ENCODE measurements at regions not wholly inside any gene's neighbourhood (a gene's known extent, or its start where the extent isn't known, plus 50 kb on each side); places are given as distances from the start of the nearest gene placed in this dataset.

GRCh38 chr7:110356438-110356837 is 734.5 kb upstream of the LRRN3 start:
- Mint-ChIP-seq H3K27me3 (no peaks in the 10 kb centered on the region), H3K4me3 (no peak overlapping the region), H3K36me3 (ENCODE audit: low read depth) (no peaks in the 10 kb centered on the region), H3K27ac (no peak overlapping the region), H3K9me3 (peaks cover 5% of the 10 kb centered on the region), H3K4me1 (no peaks in the 10 kb centered on the region)
- intact Hi-C loops (cut with micrococcal nuclease) = no loop called here
- no peak for DNase-seq

- Mint-ChIP-seq H3K27me3 (no peaks in the 10 kb centered on the region), H3K9me3 (peaks cover 5% of the 10 kb centered on the region), H3K27ac (no peak overlapping the region), H3K4me3 (no peak overlapping the region), H3K36me3 (ENCODE audit: low read depth) (no peaks in the 10 kb centered on the region), H3K4me1 (no peaks in the 10 kb centered on the region)
- DNase-seq = no peak
- intact Hi-C loops (cut with micrococcal nuclease) = no loop called here
These were observed 732.9 kb upstream of the LRRN3 start for GRCh38 chr7:110358028-110358427.

GRCh38 chr7:110371709-110372108 is 719.2 kb upstream of the LRRN3 start:
- no peaks in the 10 kb centered on the region for H3K27me3 Mint-ChIP-seq
- no peak for DNase-seq
- H3K36me3 Mint-ChIP-seq (ENCODE audit: low read depth) = no peaks in the 10 kb centered on the region
- H3K27ac Mint-ChIP-seq = no peak overlapping the region
- H3K4me3 Mint-ChIP-seq = no peak overlapping the region
- intact Hi-C loops (cut with micrococcal nuclease) = no loop called here
- H3K4me1 Mint-ChIP-seq = no peaks in the 10 kb centered on the region
- no peaks in the 10 kb centered on the region for H3K9me3 Mint-ChIP-seq

GRCh38 chr7:110372685-110373084 is 718.2 kb upstream of the LRRN3 start:
- DNase-seq = no peak
- Mint-ChIP-seq H3K27me3 (no peaks in the 10 kb centered on the region), H3K36me3 (ENCODE audit: low read depth) (no peaks in the 10 kb centered on the region), H3K27ac (no peak overlapping the region), H3K4me1 (no peaks in the 10 kb centered on the region), H3K9me3 (no peaks in the 10 kb centered on the region), H3K4me3 (no peak overlapping the region)
- intact Hi-C loops (cut with micrococcal nuclease) = no loop called here

GRCh38 chr7:110373416-110373815 is 717.5 kb upstream of the LRRN3 start:
- intact Hi-C loops (cut with micrococcal nuclease) = no loop called here
- Mint-ChIP-seq H3K9me3 (no peaks in the 10 kb centered on the region), H3K27me3 (no peaks in the 10 kb centered on the region), H3K36me3 (ENCODE audit: low read depth) (no peaks in the 10 kb centered on the region), H3K27ac (no peak overlapping the region), H3K4me3 (no peak overlapping the region), H3K4me1 (no peaks in the 10 kb centered on the region)
- DNase-seq = no peak

- Mint-ChIP-seq H3K36me3 (ENCODE audit: low read depth) (no peaks in the 10 kb centered on the region), H3K27me3 (no peaks in the 10 kb centered on the region), H3K27ac (no peak overlapping the region), H3K9me3 (no peaks in the 10 kb centered on the region), H3K4me3 (no peak overlapping the region), H3K4me1 (no peaks in the 10 kb centered on the region)
- intact Hi-C loops (cut with micrococcal nuclease) = no loop called here
- no peak for DNase-seq
These were observed 717.1 kb upstream of the LRRN3 start for GRCh38 chr7:110373859-110374258.

GRCh38 chr7:110375068-110375467 is 715.9 kb upstream of the LRRN3 start:
- no peaks in the 10 kb centered on the region for H3K4me1 Mint-ChIP-seq
- H3K4me3 Mint-ChIP-seq = no peak overlapping the region
- H3K9me3 Mint-ChIP-seq = no peaks in the 10 kb centered on the region
- H3K36me3 Mint-ChIP-seq (ENCODE audit: low read depth) = no peaks in the 10 kb centered on the region
- no peak for DNase-seq
- intact Hi-C loops (cut with micrococcal nuclease) = no loop called here
- no peaks in the 10 kb centered on the region for H3K27me3 Mint-ChIP-seq
- H3K27ac Mint-ChIP-seq = no peak overlapping the region

GRCh38 chr7:110382736-110383135 is 708.2 kb upstream of the LRRN3 start:
- no peaks in the 10 kb centered on the region for H3K36me3 Mint-ChIP-seq (ENCODE audit: low read depth)
- H3K4me1 Mint-ChIP-seq = no peaks in the 10 kb centered on the region
- no peak overlapping the region for H3K4me3 Mint-ChIP-seq
- DNase-seq = no peak
- intact Hi-C loops (cut with micrococcal nuclease) = no loop called here
- no peak overlapping the region for H3K27ac Mint-ChIP-seq
- H3K27me3 Mint-ChIP-seq = no peaks in the 10 kb centered on the region
- H3K9me3 Mint-ChIP-seq = no peaks in the 10 kb centered on the region

- Mint-ChIP-seq H3K4me1 (no peaks in the 10 kb centered on the region), H3K9me3 (no peaks in the 10 kb centered on the region), H3K36me3 (ENCODE audit: low read depth) (no peaks in the 10 kb centered on the region), H3K27ac (no peak overlapping the region), H3K27me3 (peaks cover 4% of the 10 kb centered on the region), H3K4me3 (no peak overlapping the region)
- no peak for DNase-seq
- intact Hi-C loops (cut with micrococcal nuclease) = no loop called here
These were observed 704.9 kb upstream of the LRRN3 start for GRCh38 chr7:110386006-110386405.

GRCh38 chr7:110386913-110387312 is 704.0 kb upstream of the LRRN3 start:
- H3K36me3 Mint-ChIP-seq (ENCODE audit: low read depth) = no peaks in the 10 kb centered on the region
- intact Hi-C loops (cut with micrococcal nuclease) = no loop called here
- H3K4me1 Mint-ChIP-seq = no peaks in the 10 kb centered on the region
- no peak overlapping the region for H3K27ac Mint-ChIP-seq
- H3K9me3 Mint-ChIP-seq = no peaks in the 10 kb centered on the region
- H3K27me3 Mint-ChIP-seq = peaks cover 4% of the 10 kb centered on the region
- H3K4me3 Mint-ChIP-seq = no peak overlapping the region
- DNase-seq = no peak

- H3K27me3 Mint-ChIP-seq = peaks cover 4% of the 10 kb centered on the region
- no peaks in the 10 kb centered on the region for H3K36me3 Mint-ChIP-seq (ENCODE audit: low read depth)
- no peaks in the 10 kb centered on the region for H3K4me1 Mint-ChIP-seq
- intact Hi-C loops (cut with micrococcal nuclease) = no loop called here
- no peak for DNase-seq
- H3K27ac Mint-ChIP-seq = no peak overlapping the region
- no peak overlapping the region for H3K4me3 Mint-ChIP-seq
- H3K9me3 Mint-ChIP-seq = no peaks in the 10 kb centered on the region
These were observed 703.2 kb upstream of the LRRN3 start for GRCh38 chr7:110387689-110388088.

- no peak for DNase-seq
- no peak overlapping the region for H3K27ac Mint-ChIP-seq
- no peaks in the 10 kb centered on the region for H3K4me1 Mint-ChIP-seq
- H3K9me3 Mint-ChIP-seq = no peaks in the 10 kb centered on the region
- H3K4me3 Mint-ChIP-seq = no peak overlapping the region
- H3K27me3 Mint-ChIP-seq = peaks cover 4% of the 10 kb centered on the region
- H3K36me3 Mint-ChIP-seq (ENCODE audit: low read depth) = no peaks in the 10 kb centered on the region
- intact Hi-C loops (cut with micrococcal nuclease) = no loop called here
These were observed 702.5 kb upstream of the LRRN3 start for GRCh38 chr7:110388457-110388856.

- no peaks in the 10 kb centered on the region for H3K36me3 Mint-ChIP-seq (ENCODE audit: low read depth)
- H3K9me3 Mint-ChIP-seq = no peaks in the 10 kb centered on the region
- H3K4me3 Mint-ChIP-seq = no peak overlapping the region
- no peak overlapping the region for H3K27ac Mint-ChIP-seq
- no peak for DNase-seq
- peaks cover 9% of the 10 kb centered on the region for H3K27me3 Mint-ChIP-seq
- intact Hi-C loops (cut with micrococcal nuclease) = no loop called here
- H3K4me1 Mint-ChIP-seq = no peaks in the 10 kb centered on the region
These were observed 694.9 kb upstream of the LRRN3 start for GRCh38 chr7:110396021-110396420.

- intact Hi-C loops (cut with micrococcal nuclease) = no loop called here
- H3K4me3 Mint-ChIP-seq = no peak overlapping the region
These were observed 692.8 kb upstream of the LRRN3 start for GRCh38 chr7:110397927-110398660.

GRCh38 chr7:110399421-110399820 is 691.5 kb upstream of the LRRN3 start:
- intact Hi-C loops (cut with micrococcal nuclease) = no loop called here
- no peak for DNase-seq
- Mint-ChIP-seq H3K4me1 (no peaks in the 10 kb centered on the region), H3K36me3 (ENCODE audit: low read depth) (no peaks in the 10 kb centered on the region), H3K9me3 (no peaks in the 10 kb centered on the region), H3K27me3 (peaks cover 5% of the 10 kb centered on the region), H3K4me3 (no peak overlapping the region), H3K27ac (no peak overlapping the region)

More at GRCh38 chr7:110397927-110398660, 692.8 kb upstream of the LRRN3 start:
- Mint-ChIP-seq H3K27me3 (peaks cover 9% of the 10 kb centered on the region), H3K27ac (no peak overlapping the region), H3K4me1 (no peaks in the 10 kb centered on the region), H3K9me3 (no peaks in the 10 kb centered on the region), H3K36me3 (ENCODE audit: low read depth) (no peaks in the 10 kb centered on the region)
- DNase-seq = no peak

All from activated CD4-positive, alpha-beta T cell treated with anti-CD3 and anti-CD28 coated beads, Interleukin-2, amount 10 ng/mL, durations not matched to agents 24 days and 14 days (primary cell).